WTC11 (cell line): ENCODE measurements at regions not wholly inside any gene's neighbourhood (a gene's known extent, or its start where the extent isn't known, plus 50 kb on each side); places are given as distances from the start of the nearest gene placed in this dataset.

ENCODE experiments used
- ATF2 ChIP-seq: sonication (generic); formaldehyde crosslinking; IDR thresholded peaks from 2 replicates; pipeline ENCODE4 v1.8.1; 2022; ENCODE audit warnings: low read depth, missing genetic modification reagents, borderline replicate concordance
- CDX4 ChIP-seq: fragments of 250-450 bp; sonication (Bioruptor Pico); IDR thresholded peaks from 2 replicates; pipeline ENCODE4 v1.9.0; 2021; ENCODE audit warnings: moderate library complexity, mild to moderate bottlenecking, inconsistent platforms, borderline replicate concordance
- CTCF ChIP-seq: fragments of 200-600 bp; IDR thresholded peaks from 2 replicates; pipeline ENCODE4 v1.8.0; 2022; ENCODE audit warnings: antibody characterized with exemption
- ELF4 ChIP-seq: sonication (generic); formaldehyde crosslinking; IDR thresholded peaks from 2 replicates; pipeline ENCODE4 v1.8.1; 2022; ENCODE audit warnings: low read depth, mild to moderate bottlenecking, moderate library complexity, missing genetic modification reagents
- HMGXB4 ChIP-seq: sonication (generic); formaldehyde crosslinking; IDR thresholded peaks from 2 replicates; pipeline ENCODE4 v1.8.1; 2023; ENCODE audit warnings: mild to moderate bottlenecking, moderate library complexity, missing genetic modification reagents
- RELA ChIP-seq: sonication (generic); formaldehyde crosslinking; IDR thresholded peaks from 2 replicates; pipeline ENCODE4 v1.8.1; 2022; ENCODE audit warnings: missing genetic modification reagents, mild to moderate bottlenecking, borderline replicate concordance
- TCF7 ChIP-seq: sonication (generic); formaldehyde crosslinking; IDR thresholded peaks from 2 replicates; pipeline ENCODE4 v1.8.0; 2022; ENCODE audit warnings: mild to moderate bottlenecking, low read depth, missing genetic modification reagents, moderate library complexity
- USF1 ChIP-seq: sonication (generic); formaldehyde crosslinking; IDR thresholded peaks from 2 replicates; pipeline ENCODE4 v1.8.0; 2022; ENCODE audit warnings: mild to moderate bottlenecking, missing genetic modification reagents
- ZNF263 ChIP-seq: sonication (generic); formaldehyde crosslinking; IDR thresholded peaks from 2 replicates; pipeline ENCODE4 v1.8.1; 2022; ENCODE audit warnings: low read depth, mild to moderate bottlenecking, moderate library complexity, missing genetic modification reagents

- TF ChIP-seq CTCF (no peak), HMGXB4 (CRISPR knock-in tag) (no peak), ZNF263 (no peak), CDX4 (CRISPR knock-in tag) (no peak), ATF2 (no peak), ELF4 (CRISPR knock-in tag) (no peak), RELA (CRISPR knock-in tag) (no peak), TCF7 (no peak), USF1 (CRISPR knock-in tag) (no peak)
These were observed 844.4 kb upstream of the CDH18 start for GRCh38 chr5:20832204-20833080.
